CD4-positive, alpha-beta T cell treated with Interleukin-17A for 4 hours (primary cell): ENCODE measurements at regions not wholly inside any gene's neighbourhood (a gene's known extent, or its start where the extent isn't known, plus 50 kb on each side); places are given as distances from the start of the nearest gene placed in this dataset.
A peak's percentile ranks its signal among the peaks of the same experiment; 100 is the strongest.

Experiments
- DNase-seq: peaks from one replicate; pipeline ENCODE4 v3.0.0-alpha.2; 2020; ENCODE audit warnings: mixed read lengths

DNA sequence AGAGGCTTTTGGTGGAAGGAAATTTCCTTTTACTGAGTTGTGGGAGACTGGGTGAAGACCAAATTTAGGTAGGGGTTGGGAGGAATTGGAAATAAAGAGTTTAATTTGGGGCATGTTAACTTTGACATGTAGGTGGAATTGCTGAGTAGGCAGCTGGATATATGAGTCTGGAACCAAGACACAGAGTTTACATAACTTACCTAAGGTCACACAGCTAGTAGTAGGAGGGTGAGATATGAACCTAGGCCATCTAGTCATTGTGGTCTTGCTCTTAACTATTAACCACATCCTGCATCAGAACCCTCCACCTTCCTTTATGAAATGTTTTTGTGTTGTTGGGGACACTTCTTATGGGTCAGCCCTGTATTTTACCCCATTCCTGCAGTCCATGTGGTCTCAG, 113.1 kb downstream of the ICOS start:
- DNase-seq = no peak

DNA sequence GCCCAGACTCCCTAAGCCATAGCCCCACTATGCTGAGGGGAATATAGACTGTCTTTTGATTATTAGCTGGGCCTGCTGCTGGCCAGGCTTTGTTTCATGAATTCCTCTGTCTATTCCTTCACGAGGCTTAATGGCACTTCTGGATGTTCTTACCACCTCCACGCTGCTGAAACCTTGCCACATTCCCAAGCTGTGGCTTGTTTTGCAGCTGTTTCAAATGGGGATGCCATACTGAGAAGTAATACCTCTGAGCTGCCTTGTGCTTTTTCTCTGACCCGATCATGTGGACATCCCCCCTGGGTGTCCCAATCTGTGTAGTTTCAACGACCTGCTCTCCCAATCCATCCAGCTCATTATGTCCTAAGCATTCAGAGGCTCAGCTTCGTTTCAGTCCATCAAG, 114.1 kb downstream of the ICOS start:
- DNase-seq = no peak

DNA sequence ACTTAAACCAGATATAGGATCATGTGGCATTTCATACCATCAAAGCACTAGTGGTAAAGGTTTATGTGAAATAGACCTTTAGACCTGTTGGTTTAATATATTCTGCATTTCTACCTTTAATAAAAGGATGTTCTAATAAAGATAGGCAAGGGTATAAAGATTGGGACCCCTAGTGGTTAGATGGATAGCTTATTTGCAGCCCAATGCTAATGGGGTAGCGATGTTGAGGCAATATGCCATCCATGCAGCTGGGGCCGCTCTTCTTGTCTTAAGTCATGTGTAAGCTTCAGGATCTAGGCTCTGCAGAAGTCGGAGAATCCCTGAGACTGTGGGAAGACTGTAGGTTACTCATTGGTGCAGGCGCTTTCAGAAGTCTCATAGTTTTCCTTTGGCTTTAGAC, 114.9 kb downstream of the ICOS start:
- peak; percentile 11 for DNase-seq

DNA sequence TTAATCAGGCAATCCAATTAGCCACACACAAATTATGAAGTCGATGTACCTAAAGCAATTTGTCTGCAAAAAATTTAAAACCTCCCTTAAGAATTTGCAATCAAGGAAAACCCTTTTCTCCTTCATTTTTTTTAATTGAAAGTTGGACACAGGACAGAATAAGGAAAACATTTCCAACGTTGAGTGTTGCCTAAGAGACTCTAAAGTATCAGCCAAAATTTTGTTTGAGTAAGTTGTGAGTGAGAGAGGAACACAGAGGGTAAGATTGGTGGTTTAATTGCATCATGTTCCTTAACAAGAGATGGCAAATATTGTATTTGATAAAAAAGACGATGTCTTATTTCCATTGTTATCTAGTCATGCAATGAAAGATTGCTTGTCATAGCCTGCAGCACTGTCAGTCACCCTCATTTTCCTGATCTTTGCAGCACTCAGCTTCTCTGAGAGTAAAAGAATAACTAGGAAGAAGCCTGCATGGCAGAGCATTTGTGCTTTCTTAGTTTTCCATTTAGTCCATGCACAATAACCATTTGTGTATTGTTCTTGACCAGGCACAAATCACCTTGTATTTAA, 115.5 kb downstream of the ICOS start:
- DNase-seq = no peak

DNA sequence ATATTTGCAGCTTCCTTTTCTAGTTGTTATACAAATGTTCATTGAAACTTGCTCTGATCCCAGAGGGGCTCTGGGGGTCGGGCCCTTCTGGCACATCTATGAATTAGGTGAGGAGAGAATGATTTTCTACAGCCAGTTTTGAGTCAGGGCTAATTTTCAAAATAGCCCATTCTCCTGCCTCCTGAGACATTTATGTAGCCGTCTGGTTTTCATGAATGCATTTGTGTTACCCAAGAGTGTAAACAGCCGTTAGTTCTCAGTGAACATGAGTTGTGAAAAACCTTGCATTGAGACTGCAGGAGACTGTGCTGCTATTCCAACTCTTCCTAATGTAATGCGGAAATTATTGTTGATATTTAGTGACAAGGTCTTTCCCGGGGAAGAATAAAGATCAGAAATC, 122.5 kb downstream of the ICOS start:
- no peak for DNase-seq

DNA sequence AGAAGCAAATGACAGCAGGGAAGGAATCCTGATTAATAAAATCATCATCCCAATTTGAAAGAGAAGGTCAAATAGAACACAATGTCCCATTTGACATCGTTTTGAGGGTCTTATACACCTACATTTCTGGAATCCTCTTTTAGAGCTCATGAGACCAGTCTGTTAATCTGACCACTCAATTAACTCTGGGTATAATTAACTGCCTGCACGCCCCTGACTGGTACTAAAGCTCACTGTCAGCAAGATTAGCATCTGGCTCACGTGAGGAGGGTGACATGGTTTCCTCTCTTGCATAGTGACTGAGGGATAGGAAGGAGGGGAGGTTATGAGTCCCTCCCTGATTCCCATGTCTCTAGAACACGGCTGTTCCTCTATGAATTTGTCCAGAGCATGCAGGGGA, 124.3 kb downstream of the ICOS start:
- no peak for DNase-seq

DNA sequence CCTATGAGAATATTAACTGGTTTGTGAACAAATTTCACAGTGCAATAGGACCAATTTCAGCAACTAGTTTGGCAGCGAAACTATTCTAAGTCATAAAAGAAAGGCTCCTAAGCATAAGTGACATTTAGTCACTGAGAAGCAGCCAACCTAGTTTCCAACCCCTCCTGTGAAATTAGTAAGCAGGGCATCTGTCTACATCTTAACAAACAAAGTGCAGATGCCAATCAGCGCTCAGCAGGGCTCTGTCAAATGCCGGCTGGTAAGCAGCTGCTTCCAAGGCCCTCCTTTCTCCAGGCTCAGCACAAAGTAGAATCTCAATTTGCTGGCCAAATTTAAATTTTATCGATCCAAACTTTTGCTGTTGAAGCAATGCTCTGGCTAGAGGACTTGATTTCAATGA, 124.7 kb downstream of the ICOS start:
- DNase-seq = no peak

DNA sequence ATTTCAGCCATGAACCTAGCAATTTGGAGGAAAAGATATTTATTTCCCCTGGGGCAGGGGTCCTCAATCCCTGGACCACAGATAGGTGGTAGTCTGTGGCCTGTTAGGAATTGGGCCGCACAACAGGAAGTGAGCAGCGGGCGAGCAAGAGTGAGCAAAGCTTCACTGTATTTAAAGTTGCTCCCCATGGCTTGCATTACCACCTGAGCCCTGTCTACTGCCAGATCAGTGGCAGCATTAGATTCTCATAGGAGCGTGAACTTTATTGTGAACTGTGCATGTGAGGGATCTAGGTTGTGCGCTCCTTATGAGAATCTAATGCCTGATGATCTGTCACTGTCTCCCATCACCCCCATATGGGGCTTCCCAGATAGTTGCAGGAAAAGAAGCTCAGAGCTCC, 127.6 kb downstream of the ICOS start:
- DNase-seq = no peak

DNA sequence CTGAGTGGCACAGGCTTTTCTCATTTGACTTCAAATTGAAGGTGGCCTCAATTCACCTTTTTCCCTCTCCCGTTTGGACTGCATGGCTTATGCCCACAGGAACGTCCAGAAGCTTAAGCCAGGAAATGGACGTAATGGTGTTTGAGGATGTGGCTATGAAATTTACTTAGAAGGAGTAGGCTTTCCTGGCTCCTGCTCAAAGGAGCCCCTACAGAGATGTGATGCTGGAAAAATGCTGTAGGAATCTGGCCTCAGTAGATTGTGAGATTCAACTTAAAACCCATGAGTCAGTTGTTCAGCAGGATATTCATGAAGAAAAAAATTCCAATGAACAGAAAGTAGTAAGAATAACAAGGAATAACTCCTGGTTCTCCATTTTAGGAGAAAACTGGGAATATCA, 129.0 kb downstream of the ICOS start:
- no peak for DNase-seq

DNA sequence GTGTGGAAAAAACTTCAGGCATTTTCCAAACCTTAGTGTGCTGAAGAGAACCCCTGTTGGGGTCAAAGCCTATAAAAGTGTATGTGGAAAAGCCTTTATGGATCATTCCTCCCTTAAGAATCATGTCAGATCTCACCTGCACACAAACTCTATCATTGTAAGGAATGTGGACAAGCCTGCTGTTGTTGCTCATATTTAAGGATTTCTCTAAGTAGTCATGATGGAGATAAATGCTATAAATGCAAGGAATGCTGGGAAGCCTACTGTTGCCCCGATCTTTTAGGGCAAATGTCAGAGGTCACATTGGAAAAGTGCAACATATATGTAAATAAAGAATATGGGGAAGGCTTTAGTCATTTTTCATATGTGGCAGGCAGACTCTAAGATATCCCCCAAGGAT, 129.5 kb downstream of the ICOS start:
- no peak for DNase-seq

DNA sequence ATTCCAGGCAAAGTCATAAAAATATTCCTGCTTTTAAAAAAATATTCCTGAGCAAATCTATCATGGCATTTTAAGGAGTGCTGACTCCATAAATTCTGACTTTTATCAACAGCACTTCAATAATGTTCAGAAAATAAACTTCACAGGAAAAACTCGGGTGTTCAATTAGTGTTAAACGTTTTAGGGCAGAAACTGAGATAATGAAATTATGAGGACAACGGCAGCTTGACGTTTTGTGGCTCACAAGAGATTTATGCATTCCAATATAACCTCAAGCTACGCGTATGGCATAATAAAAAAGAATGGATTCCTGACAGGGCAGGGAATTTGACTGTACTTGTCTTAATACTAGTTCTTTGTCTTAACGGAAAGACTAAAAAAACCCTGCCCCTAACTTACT, 133.2 kb downstream of the ICOS start:
- no peak for DNase-seq

DNA sequence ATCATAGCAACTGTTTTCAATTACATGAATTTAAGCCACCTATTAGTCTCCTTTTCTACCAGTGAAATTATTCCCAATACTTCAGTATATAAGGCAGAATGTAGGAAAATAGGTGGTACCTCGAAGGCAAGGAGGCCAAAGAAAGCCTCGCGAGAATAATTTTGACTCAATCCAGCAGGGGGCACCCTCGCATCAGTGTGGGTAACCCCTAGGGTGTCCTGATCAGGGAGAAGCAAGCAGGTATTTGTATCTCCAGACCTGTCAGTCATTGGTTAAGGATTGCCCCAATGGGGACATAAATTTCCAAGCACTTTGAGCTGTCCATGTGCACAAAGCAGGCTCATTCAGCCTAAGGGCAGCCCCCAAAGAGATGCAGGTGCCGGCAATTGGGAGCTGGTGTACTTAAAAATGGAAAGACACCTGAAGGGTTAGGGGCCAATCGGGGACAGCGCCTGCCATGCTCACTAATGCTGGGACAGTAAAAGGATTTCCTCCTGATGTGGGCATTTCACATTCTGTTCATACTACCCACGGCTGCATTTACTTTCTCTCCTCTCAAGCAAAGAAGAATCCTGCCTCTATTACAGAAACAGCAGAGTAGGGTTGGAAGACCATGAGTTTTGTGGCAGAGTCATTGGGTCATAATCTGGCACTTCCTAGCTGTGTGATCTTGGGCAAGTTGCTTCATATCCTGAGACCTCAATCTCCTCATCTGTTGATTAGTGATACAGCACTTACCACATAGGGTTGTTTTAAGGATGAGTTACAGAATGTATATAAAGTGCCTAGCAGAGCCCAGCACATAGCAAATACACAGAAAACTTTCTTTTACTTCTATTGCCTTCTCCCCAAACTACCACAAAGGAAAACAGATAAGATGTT, 136.1 kb downstream of the ICOS start:
- peak; percentile 70 for DNase-seq

DNA sequence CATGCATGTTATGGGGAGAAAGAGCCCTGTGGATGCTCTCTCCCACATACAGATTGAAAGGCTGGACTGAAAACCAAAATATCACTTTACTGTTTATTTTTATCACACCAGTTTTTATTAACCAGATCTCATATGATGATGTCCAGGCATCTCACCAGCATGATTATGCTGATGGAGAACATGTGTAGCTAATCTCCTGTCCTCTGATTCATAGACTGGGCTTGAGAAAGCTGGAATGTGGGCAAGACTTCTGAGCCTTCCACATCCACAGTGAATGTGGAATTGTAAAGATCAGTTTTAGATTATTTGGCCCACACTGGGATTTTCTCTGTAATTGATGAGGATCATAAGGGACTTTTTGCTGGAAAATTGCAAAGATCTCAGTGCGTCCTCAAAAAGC, 137.9 kb downstream of the ICOS start:
- DNase-seq = no peak

DNA sequence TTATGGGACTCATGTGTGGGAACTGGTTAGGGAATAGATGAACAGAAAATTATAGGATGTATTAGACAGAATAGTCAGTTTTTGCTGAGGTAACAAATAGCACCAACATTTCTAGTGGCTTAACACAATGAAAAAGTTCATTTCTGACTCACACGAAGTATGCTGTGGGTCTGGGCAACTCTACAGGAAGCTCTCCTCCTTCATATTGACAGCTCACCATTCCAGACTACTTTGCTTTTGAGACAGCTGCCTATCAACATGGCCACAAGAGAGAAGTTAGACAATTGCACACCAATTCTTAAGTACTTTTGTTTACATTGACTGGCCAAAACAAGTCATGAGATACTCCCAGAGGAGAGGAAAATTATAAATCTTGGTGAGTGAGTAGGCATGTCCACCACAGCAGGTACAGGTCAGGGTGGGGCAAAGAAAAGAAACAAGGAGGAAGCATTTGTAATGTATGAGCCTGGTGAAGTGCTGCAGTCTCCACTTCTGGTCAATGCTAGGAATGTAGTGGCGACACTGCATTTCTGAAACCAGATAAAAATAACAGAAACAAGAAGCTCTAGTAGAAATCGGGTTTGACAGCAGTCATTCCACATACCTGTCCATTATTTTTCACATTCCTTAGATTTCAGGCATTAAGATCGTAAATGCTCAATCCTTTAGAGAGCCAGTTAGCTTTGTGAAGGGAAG, 141.6 kb downstream of the ICOS start:
- no peak for DNase-seq

DNA sequence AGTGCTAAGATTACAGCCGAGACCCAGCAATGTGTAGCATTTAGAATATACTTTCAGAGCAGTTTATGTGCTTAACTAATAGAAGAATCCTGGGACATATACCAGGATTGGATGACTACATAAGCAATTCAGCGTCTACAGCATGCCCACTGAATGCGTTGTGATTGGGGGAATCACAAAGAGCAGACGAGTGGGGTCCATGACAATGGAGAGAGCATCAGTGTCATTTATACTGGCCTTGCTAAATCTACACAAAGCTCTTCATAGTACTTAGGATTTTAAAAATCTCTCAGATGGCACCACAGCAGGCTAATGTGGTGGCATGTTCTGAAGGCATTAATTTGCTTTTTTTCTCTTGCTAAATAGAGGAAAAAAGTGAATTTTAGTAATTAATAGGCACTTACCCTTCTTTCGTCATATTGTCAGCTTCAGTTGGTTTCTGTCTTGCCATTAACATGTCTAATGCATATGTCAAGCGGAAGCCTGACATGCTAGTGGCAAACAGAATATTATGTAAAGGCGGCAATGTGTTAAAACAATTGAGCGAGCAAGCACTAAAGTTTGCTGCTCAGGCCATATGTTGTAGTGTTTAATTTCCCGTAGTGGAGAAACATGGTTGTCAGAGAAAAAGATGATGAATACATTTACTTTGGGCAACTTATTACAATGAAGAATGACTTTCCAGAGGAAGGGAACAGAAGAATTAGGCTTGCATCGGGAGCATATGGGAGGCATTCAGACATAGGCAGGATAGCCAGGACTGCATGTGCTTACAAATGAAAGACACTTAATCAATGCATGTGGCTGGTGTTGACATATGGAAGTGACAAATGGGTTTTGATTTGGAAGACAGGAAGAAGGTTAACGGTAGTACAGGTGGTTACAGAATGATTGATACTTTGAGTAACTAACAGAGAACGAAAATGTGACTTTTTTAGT, 145.2 kb downstream of the ICOS start:
- no peak for DNase-seq

DNA sequence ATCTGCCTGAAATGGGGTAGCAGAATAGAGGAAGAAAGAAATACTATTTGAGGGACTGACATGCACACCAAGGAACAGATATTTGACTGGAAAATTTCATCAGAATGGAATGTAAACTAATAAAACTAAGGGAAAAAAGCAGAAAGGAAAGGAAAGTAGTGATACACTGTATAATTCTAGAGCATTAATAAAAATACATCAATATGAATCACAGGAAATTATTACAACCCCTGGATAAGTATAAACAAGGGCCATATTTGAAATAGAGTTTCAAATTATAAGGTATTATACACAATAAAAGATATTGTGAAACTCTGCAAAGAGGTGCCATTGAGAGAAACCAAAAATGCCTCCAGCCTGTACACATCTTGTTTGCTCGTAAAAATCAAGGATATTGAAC, 149.6 kb downstream of the ICOS start:
- no peak for DNase-seq

DNA sequence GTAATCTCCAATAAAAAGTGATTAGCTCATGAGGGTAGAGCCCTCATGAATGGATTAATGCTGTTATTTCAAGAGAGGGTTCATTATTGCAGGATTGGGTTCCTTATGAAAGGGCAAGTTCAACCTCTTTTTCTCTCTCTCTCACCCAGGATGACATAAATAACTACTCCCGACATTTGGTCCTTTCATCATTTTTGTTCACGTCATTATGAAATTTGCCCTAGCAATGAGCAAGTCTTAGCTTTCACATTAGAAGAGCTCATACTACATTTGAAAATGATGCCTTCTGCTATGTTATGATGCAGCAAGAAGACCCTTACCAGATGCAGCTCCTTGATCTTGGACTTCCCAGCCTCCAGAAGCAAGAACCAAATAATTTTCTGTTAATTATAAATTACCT, 152.5 kb downstream of the ICOS start:
- no peak for DNase-seq

DNA sequence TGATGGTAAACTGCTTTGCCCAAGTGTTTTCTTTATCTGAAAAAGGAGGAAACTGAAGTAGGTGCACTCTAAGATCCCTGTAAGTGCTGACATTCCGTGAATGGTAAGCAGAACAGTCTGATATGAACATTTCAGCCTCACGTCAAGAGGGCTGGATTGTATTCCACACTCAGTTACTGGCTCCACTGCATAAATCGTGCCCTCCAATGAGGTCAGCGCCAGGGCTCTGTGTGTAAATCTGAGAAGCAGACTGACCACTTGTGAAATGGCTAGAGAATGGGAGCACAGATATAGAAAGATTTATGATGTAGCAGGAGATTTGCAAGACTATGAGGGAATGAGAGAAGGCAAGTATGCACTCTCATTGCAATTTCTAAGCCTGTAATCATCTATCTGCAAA, 153.0 kb downstream of the ICOS start:
- DNase-seq = no peak

DNA sequence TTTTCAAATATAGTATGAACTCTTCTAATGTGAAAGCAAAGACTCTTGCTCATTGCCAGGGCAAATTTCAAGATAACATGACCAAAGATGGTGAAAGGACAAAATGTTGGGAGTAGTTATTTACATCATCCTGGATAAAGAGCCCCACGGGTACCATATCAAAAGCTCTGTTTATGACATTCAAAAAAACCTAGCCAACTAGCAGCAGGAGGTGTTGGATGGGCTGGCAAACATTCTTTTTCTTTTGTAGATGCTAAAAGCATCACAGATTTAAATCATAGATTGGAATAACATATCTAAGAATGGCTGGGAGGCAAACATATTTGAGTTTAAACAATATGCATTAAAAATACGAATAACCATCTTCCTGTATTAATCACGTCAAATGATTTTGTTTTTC, 153.5 kb downstream of the ICOS start:
- no peak for DNase-seq

DNA sequence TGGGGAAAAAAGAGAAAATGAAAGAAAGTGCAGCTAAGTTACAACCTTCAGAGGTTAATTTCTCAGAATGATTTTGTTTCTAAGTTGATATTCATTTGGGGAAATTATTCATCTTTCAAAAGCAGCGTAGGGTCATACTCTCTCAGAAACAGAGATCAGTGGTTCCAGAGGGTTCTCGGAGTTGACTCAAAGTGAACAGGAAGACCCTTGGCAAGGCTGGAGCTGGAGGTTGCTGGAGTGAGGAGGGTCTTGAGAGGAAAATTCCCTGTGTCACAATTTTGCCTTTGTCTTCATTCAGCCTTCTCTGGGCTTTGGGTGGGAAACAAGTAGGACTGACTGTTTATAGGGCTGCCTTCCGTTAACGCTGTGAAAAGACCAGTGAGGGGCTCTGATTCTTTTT, 168.2 kb downstream of the ICOS start:
- DNase-seq = no peak

DNA sequence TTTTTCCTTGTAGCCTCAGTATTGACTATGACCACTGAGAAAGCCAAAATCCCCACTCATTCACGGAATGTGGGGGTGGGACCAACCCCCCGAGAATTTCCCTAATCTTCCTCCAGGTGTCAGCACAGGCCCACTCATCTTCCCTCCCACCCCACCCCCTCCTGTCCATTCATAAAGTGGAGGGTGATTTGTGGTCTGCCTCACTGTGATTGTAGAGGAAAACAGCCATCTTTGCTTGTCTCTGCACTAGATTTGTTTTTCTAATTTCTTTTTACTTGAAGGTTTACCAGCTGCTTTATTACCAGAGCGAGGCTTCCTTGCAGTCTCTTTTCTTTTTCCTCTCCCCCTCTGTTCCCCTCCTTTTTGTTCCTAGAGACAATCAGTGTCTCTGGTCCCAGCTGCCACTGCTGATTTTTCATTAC, 171.8 kb downstream of the ICOS start:
- DNase-seq = peak; percentile 69

DNA sequence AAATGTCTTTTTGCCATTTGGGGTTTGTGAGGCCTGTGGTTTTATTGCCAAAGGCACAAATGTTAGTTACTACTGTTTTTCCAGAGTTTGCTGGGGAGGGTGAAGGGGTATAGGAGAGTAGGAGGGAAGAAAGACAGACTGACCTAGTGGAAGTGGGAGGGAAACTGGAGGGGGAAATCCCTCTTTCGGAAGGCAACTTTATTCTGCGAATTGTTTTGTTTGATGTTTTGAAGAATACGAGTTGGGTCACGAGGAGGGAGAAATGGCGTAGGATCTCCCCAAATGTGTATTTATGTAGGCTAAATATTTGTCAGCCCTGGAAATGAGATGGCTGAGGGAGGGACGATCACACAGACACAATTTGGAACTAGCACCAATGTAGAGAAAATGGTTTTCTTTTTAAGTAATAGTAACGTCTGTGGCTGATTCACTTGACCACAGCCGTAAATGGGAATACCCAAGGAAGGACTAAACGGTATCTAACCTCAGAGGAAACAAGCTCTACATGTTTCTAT, 172.3 kb downstream of the ICOS start:
- no peak for DNase-seq

DNA sequence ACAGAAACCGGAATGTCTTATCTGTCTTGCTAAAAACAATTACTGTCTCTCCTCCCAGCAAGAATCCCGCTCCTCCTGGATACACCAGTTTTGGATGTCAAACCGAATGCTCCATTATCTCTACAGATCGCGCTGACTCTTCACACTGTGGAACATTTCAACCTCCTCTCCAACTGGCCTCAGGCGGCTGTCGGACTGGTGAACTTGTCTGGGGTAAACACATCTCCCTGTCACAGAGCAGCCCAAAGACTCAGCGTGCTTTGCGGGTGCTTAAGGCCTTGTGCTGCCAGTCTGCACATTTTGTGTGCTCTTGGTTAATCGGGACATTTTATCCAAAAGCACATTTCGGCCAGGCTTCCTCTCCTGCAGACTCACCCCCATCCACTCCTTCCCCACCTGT, 173.1 kb downstream of the ICOS start:
- DNase-seq = peak; percentile 7
